Mesodermal cell (in vitro differentiated cells): ENCODE measurements at regions not wholly inside any gene's neighbourhood (a gene's known extent, or its start where the extent isn't known, plus 50 kb on each side); places are given as distances from the start of the nearest gene placed in this dataset.
"Not testable (repeated sequence)": the region's sequence is repeated elsewhere in the genome, so short reads cannot be mapped to it uniquely, and the experiment has no call there.

Experiments
- H3K27ac ChIP-seq: 2 replicates; pipeline ENCODE4 v1.7.0; 2013; ENCODE audit warnings: mild to moderate bottlenecking, low read depth, low read length, moderate library complexity; ENCODE audit not compliant: severe bottlenecking
- H3K36me3 ChIP-seq: 2 replicates; pipeline ENCODE4 v1.7.1; 2013; ENCODE audit warnings: mild to moderate bottlenecking, low read length, moderate library complexity; ENCODE audit not compliant: control insufficient read depth, insufficient read depth
- H3K4me1 ChIP-seq: one replicate; pipeline ENCODE4 v1.7.1; 2013; ENCODE audit warnings: mild to moderate bottlenecking, low read length; ENCODE audit not compliant: insufficient read depth, control insufficient read depth, poor library complexity, severe bottlenecking
- H3K4me3 ChIP-seq: 2 replicates; pipeline ENCODE4 v1.7.0; 2013; ENCODE audit warnings: low read length, control low read depth, mild to moderate bottlenecking; ENCODE audit not compliant: insufficient read depth, poor library complexity, severe bottlenecking; ENCODE audit errors: extremely low read depth
- H3K9me3 ChIP-seq: 2 replicates; pipeline ENCODE4 v1.7.1; 2013; ENCODE audit warnings: mild to moderate bottlenecking, low read length, moderate library complexity; ENCODE audit not compliant: control insufficient read depth
- WGBS, 2 experiments: methylation state at CpG; one replicate each; pipeline ENCODE4 v1.1.5; 2013; ENCODE audit warnings: missing lambda C conversion rate in 2 of 2; ENCODE audit not compliant: insufficient coverage in 2 of 2; 5-methylcytosine and 5-hydroxymethylcytosine counted together

DNA sequence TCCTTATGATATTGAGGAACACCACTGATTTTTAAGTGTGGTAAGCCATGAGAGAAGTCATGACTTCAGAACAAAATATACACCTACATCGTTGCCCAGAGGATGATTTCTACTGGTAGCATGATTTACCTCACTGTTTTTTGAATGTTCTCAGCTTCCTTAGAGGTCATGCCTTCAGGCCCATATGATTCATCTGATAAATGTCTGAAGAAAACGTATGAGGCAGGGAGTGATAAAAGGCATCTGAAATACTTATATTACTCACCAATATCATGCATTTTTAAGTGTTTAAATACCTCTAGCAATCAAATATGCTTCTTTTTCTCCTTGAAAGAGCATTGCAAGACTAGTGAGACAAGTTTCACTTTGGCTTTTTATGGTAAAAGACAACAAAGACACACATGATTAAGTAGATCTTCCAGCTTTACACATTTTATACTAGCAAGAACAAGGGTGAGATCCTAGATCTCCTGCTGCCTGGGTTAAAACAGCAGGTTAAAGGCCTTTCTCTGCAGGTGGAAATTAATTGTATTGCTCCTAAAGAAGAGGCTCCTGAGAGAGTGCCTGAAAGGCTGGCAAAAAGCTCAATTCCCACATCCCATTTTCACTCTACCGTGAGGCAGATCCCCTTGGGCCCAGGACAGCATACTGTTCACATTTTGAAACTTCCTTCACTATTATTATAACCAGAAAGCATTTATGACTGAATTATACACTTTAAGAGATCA lies 432.4 kb downstream of the SLITRK1 start:
- Histone ChIP-seq H3K36me3 (no peaks in the 10 kb centered on the region), H3K4me1 (no peaks in the 10 kb centered on the region), H3K9me3 (no peaks in the 10 kb centered on the region), H3K27ac (no peak overlapping the region), H3K4me3 (no peak overlapping the region)
- no CpG with 5 or more reads among the region's 3 CpGs for WGBS, 2 experiments

- Histone ChIP-seq H3K36me3 (no peaks in the 10 kb centered on the region), H3K4me1 (no peaks in the 10 kb centered on the region), H3K9me3 (no peaks in the 10 kb centered on the region), H3K27ac (no peak overlapping the region), H3K4me3 (no peak overlapping the region)
- no CpG with 5 or more reads among the region's 1 CpG for WGBS, 2 experiments
These were observed 441.8 kb downstream of the SLITRK1 start for GRCh38 chr13:83440465-83440864.

DNA sequence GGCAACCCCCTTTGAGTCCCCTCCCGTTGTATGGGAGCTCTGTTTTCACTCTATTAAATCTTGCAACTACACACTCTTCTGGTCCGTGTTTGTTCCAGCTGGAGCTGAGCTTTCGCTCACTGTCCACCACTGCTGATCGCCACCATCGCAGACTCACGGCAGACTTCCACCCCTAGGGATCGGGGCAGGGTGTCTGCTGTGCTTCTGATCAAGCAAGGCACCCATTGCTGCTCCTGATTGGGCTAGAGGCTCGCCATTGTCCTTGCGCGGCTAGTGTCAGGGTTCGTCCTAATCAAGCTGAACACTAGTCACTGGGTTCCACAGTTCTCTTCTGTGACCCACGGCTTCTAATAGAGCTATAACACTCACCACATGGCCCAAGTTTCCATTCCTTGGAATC lies 442.8 kb downstream of the SLITRK1 start:
- 94 to 97% methylated on average over 11 of the region's 12 CpGs for WGBS, 2 experiments
- H3K4me3 ChIP-seq, H3K36me3 ChIP-seq, H3K9me3 ChIP-seq, H3K4me1 ChIP-seq, H3K27ac ChIP-seq: not testable (repeated sequence)

- Histone ChIP-seq H3K4me1 (no peaks in the 10 kb centered on the region), H3K4me3 (no peak overlapping the region), H3K9me3 (no peaks in the 10 kb centered on the region), H3K36me3 (no peaks in the 10 kb centered on the region), H3K27ac (no peak overlapping the region)
- no CpG with 5 or more reads among the region's 3 CpGs for WGBS, 2 experiments
These were observed 458.4 kb downstream of the SLITRK1 start for GRCh38 chr13:83423861-83424260.

DNA sequence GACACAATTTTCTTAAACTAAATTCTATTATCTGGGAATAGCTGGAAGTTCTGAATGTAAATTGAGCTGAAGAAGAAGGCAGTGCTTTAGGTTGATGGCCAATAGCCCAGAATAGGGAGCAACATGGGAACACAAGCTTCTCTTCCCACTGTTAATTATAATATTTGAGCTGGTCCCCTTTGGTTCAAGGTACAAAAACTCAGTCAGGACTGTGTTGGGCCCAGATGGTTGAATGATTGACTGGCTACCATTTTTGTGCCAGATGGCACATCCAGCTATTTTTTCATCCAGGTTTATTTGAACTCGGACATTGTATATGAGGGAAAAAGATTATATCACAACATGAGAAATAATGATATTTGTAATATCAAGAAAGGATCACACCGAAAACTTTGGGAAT lies 458.9 kb downstream of the SLITRK1 start:
- WGBS, 2 experiments, result no CpG with 5 or more reads among the region's 2 CpGs
- Histone ChIP-seq H3K36me3 (no peaks in the 10 kb centered on the region), H3K9me3 (no peaks in the 10 kb centered on the region), H3K4me3 (no peak overlapping the region), H3K27ac (no peak overlapping the region), H3K4me1 (no peaks in the 10 kb centered on the region)

DNA sequence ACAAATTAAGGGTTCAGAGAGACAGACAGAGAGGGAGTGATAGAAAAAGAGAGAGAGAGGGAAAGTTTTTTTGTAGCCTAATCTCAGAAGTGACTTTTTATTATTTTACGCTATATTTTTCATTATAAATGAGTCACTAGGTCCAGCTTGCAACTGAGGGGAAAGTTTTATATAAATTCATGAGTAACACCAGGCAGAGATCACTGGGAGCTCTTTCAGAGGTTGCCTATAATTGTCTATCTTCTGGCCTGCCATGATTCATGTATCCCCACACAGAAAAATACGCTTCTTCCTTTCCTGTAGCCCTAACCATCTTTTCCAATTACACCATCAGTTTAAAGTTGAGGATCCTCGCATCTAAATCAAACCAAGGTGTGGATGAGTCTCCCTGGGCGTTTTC lies 467.9 kb downstream of the SLITRK1 start:
- Histone ChIP-seq H3K9me3 (no peaks in the 10 kb centered on the region), H3K36me3 (no peaks in the 10 kb centered on the region), H3K4me1 (no peaks in the 10 kb centered on the region), H3K4me3 (no peak overlapping the region), H3K27ac (no peak overlapping the region)
- WGBS, 2 experiments, result 100% methylated on average over 1 of the region's 4 CpGs

- no peaks in the 10 kb centered on the region for H3K9me3 ChIP-seq
- no peak overlapping the region for H3K27ac ChIP-seq
- H3K36me3 ChIP-seq, result no peaks in the 10 kb centered on the region
- no CpG with 5 or more reads among the region's 1 CpG for WGBS, 2 experiments
- no peak overlapping the region for H3K4me3 ChIP-seq
- no peaks in the 10 kb centered on the region for H3K4me1 ChIP-seq
These were observed 495.7 kb downstream of the SLITRK1 start for GRCh38 chr13:83386609-83387008.

DNA sequence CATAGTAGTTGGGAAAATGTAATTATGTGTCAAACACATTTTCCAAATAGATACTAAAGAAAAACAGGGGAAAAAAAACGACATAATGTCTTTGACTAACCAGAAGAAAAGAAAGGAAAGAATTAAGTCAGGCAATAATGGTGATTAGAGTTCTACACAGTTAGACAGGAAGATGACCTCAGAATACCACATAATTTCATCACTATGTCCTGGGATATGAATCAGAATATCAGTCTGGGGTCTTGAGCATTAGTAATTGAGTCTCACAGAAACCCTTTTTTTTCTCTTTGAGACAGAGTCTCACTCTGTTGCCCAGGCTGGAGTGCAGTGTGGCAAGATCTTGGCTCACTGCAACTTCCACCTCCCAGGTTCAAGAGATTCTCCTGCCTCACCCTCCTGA lies 503.4 kb downstream of the SLITRK1 start:
- Histone ChIP-seq H3K36me3 (no peaks in the 10 kb centered on the region), H3K4me1 (no peaks in the 10 kb centered on the region), H3K9me3 (no peaks in the 10 kb centered on the region), H3K27ac (no peak overlapping the region), H3K4me3 (no peak overlapping the region)
- no CpG with 5 or more reads among the region's 1 CpG for WGBS, 2 experiments

GRCh38 chr13:83377491-83377890 lies 504.8 kb downstream of the SLITRK1 start:
- H3K27ac ChIP-seq, result no peak overlapping the region
- WGBS, 2 experiments, result no CpG with 5 or more reads among the region's 1 CpG
- H3K36me3 ChIP-seq, result no peaks in the 10 kb centered on the region
- no peaks in the 10 kb centered on the region for H3K4me1 ChIP-seq
- no peaks in the 10 kb centered on the region for H3K9me3 ChIP-seq
- no peak overlapping the region for H3K4me3 ChIP-seq

DNA sequence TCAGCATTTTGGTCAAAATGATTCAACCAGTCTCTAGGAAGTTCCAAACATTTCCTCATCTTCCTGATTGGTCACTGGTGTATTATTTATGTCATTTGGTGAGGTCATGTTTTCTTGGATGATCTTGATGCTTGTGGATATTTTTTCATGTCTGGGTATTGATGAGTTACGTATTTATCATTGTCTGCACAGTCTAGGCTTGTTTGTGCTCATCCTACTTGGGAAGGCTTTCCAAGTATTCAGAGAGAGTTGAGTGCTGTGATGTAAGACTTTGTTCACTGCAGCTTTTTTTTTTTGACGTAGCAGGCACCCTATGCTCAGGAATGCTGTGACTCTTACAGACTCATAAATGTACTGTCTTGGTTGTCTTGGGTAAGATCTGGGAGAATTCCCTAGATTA lies 509.5 kb downstream of the SLITRK1 start:
- 46 to 72% methylated on average over 2 of the region's 2 CpGs for WGBS, 2 experiments
- Histone ChIP-seq H3K9me3 (no peaks in the 10 kb centered on the region), H3K4me1 (no peaks in the 10 kb centered on the region), H3K36me3 (no peaks in the 10 kb centered on the region), H3K4me3 (no peak overlapping the region), H3K27ac (no peak overlapping the region)

DNA sequence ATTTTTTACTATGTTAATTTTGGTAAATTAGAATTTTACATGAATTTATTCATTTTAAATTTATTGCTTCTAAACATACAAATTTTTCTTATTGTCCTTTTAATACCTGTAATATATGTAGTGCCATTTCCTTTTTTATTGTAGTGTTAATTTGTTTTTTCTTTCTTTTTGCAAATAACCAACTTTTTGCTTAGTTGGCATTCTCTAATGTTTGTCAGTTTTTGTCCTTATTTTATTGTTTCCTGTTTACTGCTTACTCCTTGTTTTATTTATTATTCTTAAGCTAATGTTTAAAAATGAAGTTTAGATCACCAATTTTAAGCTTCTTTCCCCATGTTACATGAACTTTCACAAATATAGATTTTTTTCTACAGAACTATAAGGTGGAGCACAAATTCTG lies 516.6 kb downstream of the SLITRK1 start:
- Histone ChIP-seq H3K27ac (no peak overlapping the region), H3K36me3 (no peaks in the 10 kb centered on the region), H3K4me3 (no peak overlapping the region), H3K9me3 (no peaks in the 10 kb centered on the region), H3K4me1 (no peaks in the 10 kb centered on the region)
